C4-2B (cell line): ENCODE measurements at regions not wholly inside any gene's neighbourhood (a gene's known extent, or its start where the extent isn't known, plus 50 kb on each side); places are given as distances from the start of the nearest gene placed in this dataset.

Source experiments
- CTCF ChIP-seq: fragments of 450-650 bp; conservative IDR thresholded peaks from 2 replicates; pipeline ENCODE4 v1.5.1; 2017; ENCODE audit warnings: mild to moderate bottlenecking
- ZFX ChIP-seq: fragments of 450-650 bp; IDR thresholded peaks from 2 replicates; pipeline ENCODE4 v1.6.1; 2017

GRCh38 chr4:79739912-79740311 is 331.9 kb upstream of the GK2 start:
- no peak for TF ChIP-seq CTCF
- no peak for TF ChIP-seq ZFX
